HG02678 (cell line): ENCODE measurements at regions not wholly inside any gene's neighbourhood (a gene's known extent, or its start where the extent isn't known, plus 50 kb on each side); places are given as distances from the start of the nearest gene placed in this dataset.
A peak's percentile ranks its signal among the peaks of the same experiment; 100 is the strongest.
"Not testable (repeated sequence)": the region's sequence is repeated elsewhere in the genome, so short reads cannot be mapped to it uniquely, and the experiment has no call there.

Experiments used
- ATAC-seq: cut with Tn5 transposase; IDR thresholded peaks from one replicate; pipeline ENCODE4 v1.9.1; 2021; ENCODE audit warnings: mild to moderate bottlenecking, moderate library complexity; ENCODE audit not compliant: unreplicated experiment

GRCh38 chr16:88262858-88263563 is 119.7 kb upstream of the ZNF469 start:
- not testable (repeated sequence) for ATAC-seq

GRCh38 chr16:88263681-88264287 is 119.0 kb upstream of the ZNF469 start:
- not testable (repeated sequence) for ATAC-seq

GRCh38 chr16:88264641-88265285 is 118.0 kb upstream of the ZNF469 start:
- peak; percentile 79 for ATAC-seq

- ATAC-seq, result not testable (repeated sequence)
Measured at GRCh38 chr16:88265286-88265938, 117.3 kb upstream of the ZNF469 start.

- not testable (repeated sequence) for ATAC-seq
Measured at GRCh38 chr16:88266036-88266435, 116.7 kb upstream of the ZNF469 start.

GRCh38 chr16:88266935-88267551 is 115.7 kb upstream of the ZNF469 start:
- not testable (repeated sequence) for ATAC-seq

- not testable (repeated sequence) for ATAC-seq
Measured at GRCh38 chr16:88268186-88268970, 114.4 kb upstream of the ZNF469 start.

GRCh38 chr16:88270171-88270790 is 112.5 kb upstream of the ZNF469 start:
- ATAC-seq, result not testable (repeated sequence)

- not testable (repeated sequence) for ATAC-seq
Measured at GRCh38 chr16:88271296-88271695, 111.5 kb upstream of the ZNF469 start.

GRCh38 chr16:88271776-88272175 is 111.0 kb upstream of the ZNF469 start:
- not testable (repeated sequence) for ATAC-seq

- ATAC-seq, result not testable (repeated sequence)
Measured at GRCh38 chr16:88272437-88272836, 110.3 kb upstream of the ZNF469 start.

- not testable (repeated sequence) for ATAC-seq
Measured at GRCh38 chr16:88274126-88274750, 108.5 kb upstream of the ZNF469 start.

GRCh38 chr16:88274847-88275246 is 107.9 kb upstream of the ZNF469 start:
- ATAC-seq, result no peak

GRCh38 chr16:88275336-88276122 is 107.2 kb upstream of the ZNF469 start:
- ATAC-seq, result not testable (repeated sequence)

GRCh38 chr16:88276123-88276588 is 106.6 kb upstream of the ZNF469 start:
- not testable (repeated sequence) for ATAC-seq

GRCh38 chr16:88276591-88276990 is 106.2 kb upstream of the ZNF469 start:
- ATAC-seq, result no peak

- no peak for ATAC-seq
Measured at GRCh38 chr16:88279998-88280397, 102.8 kb upstream of the ZNF469 start.

- ATAC-seq, result no peak
Measured at GRCh38 chr16:88281858-88282563, 100.7 kb upstream of the ZNF469 start.
